H9 (cell line): ENCODE measurements at regions not wholly inside any gene's neighbourhood (a gene's known extent, or its start where the extent isn't known, plus 50 kb on each side); places are given as distances from the start of the nearest gene placed in this dataset.

Source experiments
- DNase-seq: peaks from one replicate; pipeline ENCODE4 v3.0.0-alpha.2; 2017
- H2AFZ ChIP-seq: one replicate; pipeline ENCODE4 v1.6.1; 2013; ENCODE audit warnings: mild to moderate bottlenecking, low read length, control low read depth, moderate library complexity
- H2AK5ac ChIP-seq: 2 replicates; pipeline ENCODE4 v1.6.1; 2013; ENCODE audit warnings: low read length, control low read depth, mixed read lengths; ENCODE audit not compliant: insufficient read length
- H2BK120ac ChIP-seq: one replicate; pipeline ENCODE4 v1.6.1; 2013; ENCODE audit warnings: low read depth, mild to moderate bottlenecking, low read length, control low read depth, inconsistent platforms; ENCODE audit not compliant: poor library complexity, severe bottlenecking
- H2BK12ac ChIP-seq: 2 replicates; pipeline ENCODE4 v1.6.1; 2013; ENCODE audit warnings: low read length, control low read depth, mixed read lengths, low read depth; ENCODE audit not compliant: insufficient read length
- H2BK15ac ChIP-seq: 2 replicates; pipeline ENCODE4 v1.6.1; 2013; ENCODE audit warnings: low read depth, low read length, control low read depth
- H2BK20ac ChIP-seq: one replicate; pipeline ENCODE4 v1.6.1; 2013; ENCODE audit warnings: low read depth, mild to moderate bottlenecking, low read length, control low read depth, inconsistent platforms; ENCODE audit not compliant: poor library complexity, severe bottlenecking
- H2BK5ac ChIP-seq: 2 replicates; pipeline ENCODE4 v1.6.1; 2013; ENCODE audit warnings: low read length, control low read depth, mixed read lengths; ENCODE audit not compliant: insufficient read length
- H3K14ac ChIP-seq: 2 replicates; pipeline ENCODE4 v1.6.1; 2013; ENCODE audit warnings: low read length, control low read depth; ENCODE audit not compliant: insufficient read depth
- H3K18ac ChIP-seq: 2 replicates; pipeline ENCODE4 v1.6.1; 2013; ENCODE audit warnings: low read depth, mild to moderate bottlenecking, mixed read lengths, low read length, control low read depth; ENCODE audit not compliant: insufficient read length
- H3K23ac ChIP-seq: 2 replicates; pipeline ENCODE4 v1.6.1; 2013; ENCODE audit warnings: low read length, control low read depth, mixed read lengths, low read depth; ENCODE audit not compliant: insufficient read length
- H3K23me2 ChIP-seq: 2 replicates; pipeline ENCODE4 v1.6.1; 2013; ENCODE audit warnings: low read depth, mild to moderate bottlenecking, mixed read lengths, low read length, control low read depth; ENCODE audit not compliant: insufficient read length, poor library complexity, severe bottlenecking
- H3K27ac ChIP-seq: 2 replicates; pipeline ENCODE4 v1.5.1; 2013; ENCODE audit warnings: low read length, control low read depth, mixed read lengths, low read depth; ENCODE audit not compliant: insufficient read length
- H3K27me3 ChIP-seq: 2 replicates; pipeline ENCODE4 v1.6.1; 2013; ENCODE audit warnings: low read length, control low read depth, inconsistent platforms; ENCODE audit not compliant: insufficient read depth
- H3K4ac ChIP-seq: 2 replicates; pipeline ENCODE4 v1.6.1; 2013; ENCODE audit warnings: low read depth, mild to moderate bottlenecking, control low read depth, inconsistent platforms, low read length, moderate library complexity
- H3K4me1 ChIP-seq: 2 replicates; pipeline ENCODE4 v1.6.1; 2013; ENCODE audit warnings: low read length, control low read depth, inconsistent platforms; ENCODE audit not compliant: insufficient read depth
- H3K4me2 ChIP-seq: 2 replicates; pipeline ENCODE4 v1.6.1; 2013; ENCODE audit warnings: low read length, control low read depth, mixed read lengths; ENCODE audit not compliant: insufficient read length, insufficient read depth
- H3K56ac ChIP-seq: 2 replicates; pipeline ENCODE4 v1.6.1; 2013; ENCODE audit warnings: low read depth, mild to moderate bottlenecking, mixed read lengths, low read length, control low read depth; ENCODE audit not compliant: insufficient read length
- H3K79me1 ChIP-seq: 2 replicates; pipeline ENCODE4 v1.6.1; 2013; ENCODE audit warnings: low read depth, mild to moderate bottlenecking, moderate library complexity, low read length, control low read depth, inconsistent platforms; ENCODE audit not compliant: insufficient read depth, poor library complexity, severe bottlenecking
- H3K79me2 ChIP-seq: 2 replicates; pipeline ENCODE4 v1.6.1; 2013; ENCODE audit warnings: low read length, control low read depth, inconsistent platforms; ENCODE audit not compliant: insufficient read depth
- H3K9ac ChIP-seq: 2 replicates; pipeline ENCODE4 v1.6.1; 2013; ENCODE audit warnings: low read length, control low read depth, mixed read lengths; ENCODE audit not compliant: insufficient read length; ENCODE audit errors: extremely low read depth
- H3K9me3 ChIP-seq: one replicate; pipeline ENCODE4 v1.6.1; 2013; ENCODE audit warnings: low read depth, low read length, inconsistent platforms; ENCODE audit not compliant: control insufficient read depth
- H3T11ph ChIP-seq: one replicate; pipeline ENCODE4 v1.6.1; 2013; ENCODE audit warnings: mild to moderate bottlenecking, low read length, control low read depth, inconsistent platforms
- H4K20me1 ChIP-seq: one replicate; pipeline ENCODE4 v1.6.1; 2013; ENCODE audit not compliant: control insufficient read depth, insufficient read length, insufficient read depth
- H4K5ac ChIP-seq: 2 replicates; pipeline ENCODE4 v1.6.1; 2013; ENCODE audit warnings: low read depth, mild to moderate bottlenecking, mixed read lengths, low read length, control low read depth; ENCODE audit not compliant: insufficient read length
- H4K8ac ChIP-seq: replicated peaks from 2 replicates; pipeline ENCODE4 v1.6.1; 2013; ENCODE audit warnings: low read length, control low read depth, mixed read lengths, low read depth; ENCODE audit not compliant: insufficient read length
- H4K91ac ChIP-seq: 2 replicates; pipeline ENCODE4 v1.6.1; 2013; ENCODE audit warnings: low read depth, mild to moderate bottlenecking, moderate library complexity, mixed read lengths, low read length, control low read depth; ENCODE audit not compliant: insufficient read length
- H3K27ac Mint-ChIP-seq, 3 experiments: 2 replicates in 2 of 3; 3 replicates in 1 of 3; pipeline ENCODE4 v1.8.0; 2020 to 2021; ENCODE audit warnings: mixed read lengths in 3 of 3, mild to moderate bottlenecking in 1 of 3, moderate library complexity in 1 of 3
- H3K27me3 Mint-ChIP-seq: 2 replicates; pipeline ENCODE4 v1.8.0; 2021; ENCODE audit warnings: low read depth, mild to moderate bottlenecking, moderate library complexity, mixed read lengths
- H3K36me3 Mint-ChIP-seq, 3 experiments: 2 replicates in 2 of 3; 3 replicates in 1 of 3; pipeline ENCODE4 v1.8.0; 2020 to 2021; ENCODE audit warnings: low read depth in 3 of 3, mixed read lengths in 3 of 3; ENCODE audit not compliant: insufficient read depth in 1 of 3
- H3K4me1 Mint-ChIP-seq, 2 experiments: 2 replicates each; pipeline ENCODE4 v1.8.0; 2020; ENCODE audit warnings: mixed read lengths in 2 of 2
- H3K4me3 Mint-ChIP-seq, 2 experiments: 2 replicates in 1 of 2; 3 replicates in 1 of 2; pipeline ENCODE4 v1.8.0; 2020 to 2021; ENCODE audit warnings: mild to moderate bottlenecking in 2 of 2, mixed read lengths in 2 of 2, moderate library complexity in 1 of 2
- H3K9me3 Mint-ChIP-seq, 2 experiments: 2 replicates in 1 of 2; 3 replicates in 1 of 2; pipeline ENCODE4 v1.8.0; 2020; ENCODE audit warnings: mild to moderate bottlenecking in 2 of 2, mixed read lengths in 2 of 2, moderate library complexity in 1 of 2
- TF ChIP-seq, protein P1 (sequence below): fragments of 200-600 bp; sonication (generic); conservative IDR thresholded peaks from 3 replicates; pipeline ENCODE4 v1.8.0; 2021; ENCODE audit warnings: antibody characterized with exemption, mild to moderate bottlenecking

DNA sequence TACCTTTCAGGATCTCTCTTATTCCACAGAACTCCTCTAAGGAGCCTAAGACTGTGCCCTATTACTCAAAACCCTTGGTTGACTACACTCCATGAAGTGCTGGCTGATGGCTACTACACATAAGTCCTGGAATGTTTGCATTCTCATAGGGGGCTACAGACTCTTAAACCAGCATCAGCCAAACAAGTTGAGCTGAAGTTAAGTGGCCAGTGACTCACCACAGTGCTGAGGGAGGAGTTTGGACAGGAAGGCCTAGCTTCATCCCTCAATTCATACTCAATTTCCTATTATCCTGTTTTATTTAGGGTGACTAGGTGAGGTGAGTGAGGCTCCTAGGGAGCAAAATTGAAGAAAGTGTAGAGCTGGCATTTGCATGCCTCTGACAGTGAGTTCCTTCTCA is 246.7 kb downstream of the SMAD2 start:
- DNase-seq, result no peak
- Histone ChIP-seq H4K91ac (no peak overlapping the region), H3K9ac (no peak overlapping the region), H2BK120ac (no peak overlapping the region), H3K18ac (no peak overlapping the region), H3K23me2 (no peaks in the 10 kb centered on the region), H4K8ac (no peak overlapping the region), H3K4me2 (no peak overlapping the region), H2AK5ac (no peak overlapping the region), H3K79me1 (no peaks in the 10 kb centered on the region), H3K56ac (no peak overlapping the region), H2AFZ (no peak overlapping the region), H4K20me1 (no peaks in the 10 kb centered on the region), H2BK12ac (no peak overlapping the region), H3K4me1 (no peaks in the 10 kb centered on the region), H4K5ac (no peak overlapping the region), H3K79me2 (no peaks in the 10 kb centered on the region), H3K27ac (no peak overlapping the region), H3K9me3 (no peaks in the 10 kb centered on the region), H3K14ac (no peak overlapping the region), H3K4ac (no peak overlapping the region), H2BK20ac (no peak overlapping the region), H3T11ph (no peak overlapping the region), H3K27me3 (no peaks in the 10 kb centered on the region), H2BK5ac (no peak overlapping the region), H2BK15ac (no peak overlapping the region), H3K23ac (no peak overlapping the region)
- Mint-ChIP-seq H3K36me3 (no peaks in the 10 kb centered on the region), H3K27ac (no peak overlapping the region), H3K4me3 (no peak overlapping the region), H3K27me3 (peaks cover 3% of the 10 kb centered on the region; the same call in 1 of the 2 replicates), H3K4me1 (no peaks in the 10 kb centered on the region), H3K9me3 (peaks cover 0 to 3% of the 10 kb centered on the region in 2 experiments; a peak in 1 of 5 replicates)
- TF ChIP-seq, protein P1, sequence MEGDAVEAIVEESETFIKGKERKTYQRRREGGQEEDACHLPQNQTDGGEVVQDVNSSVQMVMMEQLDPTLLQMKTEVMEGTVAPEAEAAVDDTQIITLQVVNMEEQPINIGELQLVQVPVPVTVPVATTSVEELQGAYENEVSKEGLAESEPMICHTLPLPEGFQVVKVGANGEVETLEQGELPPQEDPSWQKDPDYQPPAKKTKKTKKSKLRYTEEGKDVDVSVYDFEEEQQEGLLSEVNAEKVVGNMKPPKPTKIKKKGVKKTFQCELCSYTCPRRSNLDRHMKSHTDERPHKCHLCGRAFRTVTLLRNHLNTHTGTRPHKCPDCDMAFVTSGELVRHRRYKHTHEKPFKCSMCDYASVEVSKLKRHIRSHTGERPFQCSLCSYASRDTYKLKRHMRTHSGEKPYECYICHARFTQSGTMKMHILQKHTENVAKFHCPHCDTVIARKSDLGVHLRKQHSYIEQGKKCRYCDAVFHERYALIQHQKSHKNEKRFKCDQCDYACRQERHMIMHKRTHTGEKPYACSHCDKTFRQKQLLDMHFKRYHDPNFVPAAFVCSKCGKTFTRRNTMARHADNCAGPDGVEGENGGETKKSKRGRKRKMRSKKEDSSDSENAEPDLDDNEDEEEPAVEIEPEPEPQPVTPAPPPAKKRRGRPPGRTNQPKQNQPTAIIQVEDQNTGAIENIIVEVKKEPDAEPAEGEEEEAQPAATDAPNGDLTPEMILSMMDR, result no peak
